Inferior parietal cortex (tissue), 1 donor: ENCODE measurements at regions not wholly inside any gene's neighbourhood (a gene's known extent, or its start where the extent isn't known, plus 50 kb on each side); places are given as distances from the start of the nearest gene placed in this dataset.
"Not testable (repeated sequence)": the region's sequence is repeated elsewhere in the genome, so short reads cannot be mapped to it uniquely, and the experiment has no call there.

Experiments used
- DNase-seq: peaks from one replicate; pipeline ENCODE4 v3.0.0-alpha.2; 2016; ENCODE audit errors: extremely low spot score

DNA sequence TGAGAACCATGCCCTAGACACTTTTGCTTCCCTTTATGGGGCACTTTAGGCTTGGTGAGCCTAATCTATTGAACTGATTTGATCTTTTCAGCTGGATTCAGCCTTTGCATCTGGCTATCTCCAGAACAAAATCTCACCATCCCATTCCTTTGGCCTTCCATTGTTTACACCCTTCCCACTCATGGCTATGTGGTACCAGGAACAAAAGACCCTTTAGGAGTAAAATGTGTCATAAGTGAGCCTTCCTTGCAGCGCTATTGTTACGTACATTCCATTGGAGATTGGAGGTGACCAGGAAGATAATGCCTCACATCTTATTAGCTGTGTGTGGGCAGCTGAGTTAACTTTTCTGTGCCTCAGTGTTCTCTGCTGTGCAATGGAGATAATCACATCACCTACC is 188.4 kb downstream of the SATB1 start:
- DNase-seq: no peak

DNA sequence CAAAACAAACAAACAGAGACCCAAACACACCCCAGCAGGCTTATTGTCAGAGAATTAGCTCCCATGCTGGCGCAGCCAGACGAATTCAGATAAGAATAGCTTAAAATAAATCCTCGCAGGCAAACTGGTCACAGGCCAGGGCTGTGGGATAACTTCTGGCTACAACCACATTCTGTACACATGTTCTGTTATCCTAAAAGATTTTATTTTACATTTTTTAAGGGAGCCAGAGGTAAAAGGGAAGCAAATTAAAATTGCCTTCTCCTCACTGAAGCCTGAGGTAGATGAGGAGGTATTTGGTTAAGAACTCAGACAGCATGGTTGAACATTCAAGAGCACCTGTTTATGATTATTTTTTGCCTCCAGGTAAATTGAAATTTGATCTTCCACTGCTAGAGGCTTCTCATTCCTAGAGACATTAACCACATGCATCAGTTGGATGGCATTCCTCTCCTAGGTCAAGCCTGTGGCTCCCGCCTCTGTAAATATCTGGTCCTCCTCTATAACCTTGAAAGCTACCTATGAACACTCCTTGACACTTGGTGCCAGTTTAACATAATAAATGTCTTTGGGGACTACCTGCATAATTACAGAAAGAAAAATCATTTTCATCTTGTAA is 190.3 kb downstream of the SATB1 start:
- DNase-seq: no peak

DNA sequence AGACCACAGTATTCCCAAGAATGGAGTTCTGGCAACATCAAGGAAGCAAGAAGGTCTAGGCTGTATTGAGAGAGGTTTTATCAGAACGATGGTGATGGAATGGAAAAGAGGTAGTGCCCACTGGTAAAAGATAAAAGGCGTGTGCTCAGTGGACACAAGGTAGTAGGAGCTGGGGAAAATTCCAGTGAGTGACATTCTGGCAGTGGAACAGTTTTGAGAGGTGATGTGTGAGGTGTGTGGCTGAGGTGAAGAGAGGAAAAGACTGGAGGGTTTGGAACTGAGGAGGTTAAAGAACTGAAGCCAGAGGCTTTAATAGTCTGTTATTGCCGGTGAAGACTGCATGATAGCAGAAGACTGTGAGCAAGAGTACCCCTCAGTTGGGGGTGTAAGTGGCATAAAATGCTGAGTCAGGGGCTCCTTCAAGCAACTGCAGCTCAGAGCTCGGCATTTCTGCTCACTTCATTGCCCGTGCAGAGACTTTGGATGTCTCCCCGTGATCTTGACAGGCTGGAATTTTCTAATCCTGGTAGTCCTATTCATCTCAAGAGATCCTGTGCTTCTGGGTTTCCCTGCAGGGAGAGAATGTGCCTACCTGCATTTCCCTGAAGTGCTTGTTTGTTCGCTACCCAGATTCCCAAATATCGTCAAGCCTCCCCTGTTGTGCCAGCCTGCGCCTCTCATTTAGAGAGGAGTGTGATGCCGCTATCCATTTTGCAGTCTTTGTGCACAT is 191.0 kb downstream of the SATB1 start:
- no peak for DNase-seq

DNA sequence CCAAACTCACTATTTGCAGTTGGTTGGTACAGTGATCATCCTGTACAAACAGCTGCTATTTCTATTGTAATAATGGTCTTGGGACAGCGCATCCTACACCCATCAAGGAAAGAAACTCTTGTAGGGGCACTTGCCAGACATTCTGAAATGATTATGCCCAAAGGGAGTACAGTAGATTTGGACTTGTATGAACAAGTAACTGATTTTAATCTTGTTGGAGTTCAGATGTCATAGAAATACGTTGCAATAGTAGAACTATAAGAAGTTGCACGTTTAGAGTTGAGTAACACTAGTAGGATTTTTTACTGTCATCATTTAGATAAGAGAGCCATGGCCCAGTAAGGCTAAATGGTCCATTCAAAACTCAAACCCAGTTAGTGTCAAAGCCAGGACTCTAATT is 192.8 kb downstream of the SATB1 start:
- DNase-seq: no peak

DNA sequence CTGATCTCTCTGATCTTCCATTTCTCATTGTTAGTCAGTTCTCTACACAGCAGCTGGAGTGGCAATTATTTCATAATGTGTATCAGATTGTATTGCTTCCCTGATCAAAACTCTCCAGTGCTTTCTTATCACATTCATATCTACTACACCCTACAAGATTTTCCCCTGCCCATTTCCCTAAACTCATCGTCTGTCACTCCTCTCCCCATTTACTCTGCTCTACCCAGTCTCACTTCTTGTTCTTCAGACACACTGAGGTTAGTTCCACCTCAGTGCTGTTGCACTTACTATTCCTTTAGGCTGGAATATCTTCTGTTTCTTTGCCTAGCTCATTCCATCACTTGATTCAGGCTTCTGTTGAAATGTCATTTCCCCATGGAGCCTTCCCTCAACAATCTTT is 197.1 kb downstream of the SATB1 start:
- DNase-seq: no peak

DNA sequence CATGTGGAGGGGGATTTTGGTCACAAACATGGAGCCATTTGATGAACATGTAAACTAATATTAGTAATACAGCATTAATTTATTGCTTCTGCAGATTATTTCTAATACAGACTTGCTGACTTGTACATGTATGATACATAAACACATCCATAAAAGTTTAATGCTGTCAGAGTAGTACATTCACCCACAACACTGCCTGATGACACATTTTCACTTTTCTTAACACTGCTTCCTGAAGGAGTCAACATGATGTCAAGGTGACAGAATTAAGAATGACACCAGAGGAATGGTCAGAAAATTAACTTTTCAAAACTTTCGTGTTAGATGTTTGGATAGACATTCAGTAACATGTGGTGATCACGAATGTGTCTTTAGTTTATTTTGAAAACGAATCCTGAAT is 199.4 kb downstream of the SATB1 start:
- DNase-seq: no peak

DNA sequence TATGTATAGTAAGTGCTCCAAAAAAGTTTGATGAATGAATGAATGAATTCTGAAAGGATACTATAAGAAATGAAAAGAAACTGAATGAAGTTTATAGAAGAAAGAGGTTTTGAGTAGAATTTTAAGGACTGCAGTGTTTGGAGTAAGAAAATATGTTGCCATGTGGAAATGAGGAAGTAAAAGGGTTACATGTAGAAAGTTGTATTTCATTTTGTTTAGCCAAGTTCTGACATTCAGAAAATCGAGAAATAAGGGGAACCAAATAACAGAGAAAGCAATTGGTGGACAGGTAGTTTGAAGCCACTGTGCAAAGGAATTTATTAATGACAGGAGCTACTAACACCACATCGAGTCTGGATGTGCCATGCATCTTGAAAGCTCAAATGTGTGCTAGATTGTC is 200.7 kb downstream of the SATB1 start:
- no peak for DNase-seq

DNA sequence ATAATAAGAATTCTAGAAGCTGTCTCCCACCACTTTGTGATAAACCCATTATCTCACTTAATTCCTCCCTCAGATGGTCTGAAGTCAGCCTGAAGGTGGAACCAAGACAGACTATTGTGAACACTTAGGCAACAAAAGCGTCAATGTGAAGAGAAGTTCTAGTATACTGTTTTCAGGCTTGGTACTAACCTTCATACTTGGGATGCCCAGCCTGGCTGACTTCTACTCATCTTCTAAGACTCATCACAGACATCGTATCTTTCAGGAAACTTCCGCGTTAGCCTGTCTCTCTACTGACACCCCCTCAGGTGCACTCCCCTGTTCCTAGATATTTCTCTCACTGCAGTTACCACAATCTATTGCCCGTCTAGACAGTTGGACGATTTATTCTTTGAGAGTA is 201.2 kb downstream of the SATB1 start:
- DNase-seq: no peak

DNA sequence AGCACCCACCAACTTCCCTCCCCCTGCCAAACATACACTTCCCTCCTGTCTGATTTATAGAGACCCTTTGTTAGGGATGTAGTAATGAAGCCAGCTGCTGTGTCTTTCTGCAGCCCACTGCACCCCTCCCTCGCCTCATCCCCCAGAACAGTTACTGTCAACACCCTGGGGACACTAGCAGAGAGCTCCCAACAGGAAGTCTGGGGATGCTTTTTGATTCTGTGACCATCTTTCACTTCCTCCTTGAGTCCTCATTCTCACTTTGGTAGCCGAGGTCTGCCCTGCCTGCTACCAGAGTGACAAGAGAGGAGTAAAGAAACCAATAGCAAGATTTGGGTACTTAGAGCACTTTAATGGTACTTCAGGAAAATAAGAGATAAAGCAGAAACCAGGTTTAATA is 201.6 kb downstream of the SATB1 start:
- DNase-seq: no peak

DNA sequence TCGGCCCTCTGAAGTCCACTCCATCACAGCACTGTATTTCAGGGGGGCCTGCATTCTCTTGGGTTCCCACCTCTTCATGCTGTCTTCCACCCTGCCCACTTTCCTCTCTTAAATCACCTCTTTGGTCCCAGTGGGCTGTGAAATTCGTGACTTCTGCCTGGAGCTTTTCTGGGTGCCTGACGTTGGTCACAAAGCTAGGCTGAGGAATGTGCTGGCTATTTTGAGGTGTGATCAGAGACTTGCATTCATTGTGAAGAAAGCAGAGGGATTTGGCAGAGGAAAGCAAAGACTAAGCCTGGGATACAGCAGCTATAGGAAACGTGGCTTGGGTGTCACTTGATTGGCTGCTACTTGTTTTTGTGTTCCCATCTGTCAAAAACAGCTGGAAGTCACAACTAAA is 202.5 kb downstream of the SATB1 start:
- DNase-seq: no peak

DNA sequence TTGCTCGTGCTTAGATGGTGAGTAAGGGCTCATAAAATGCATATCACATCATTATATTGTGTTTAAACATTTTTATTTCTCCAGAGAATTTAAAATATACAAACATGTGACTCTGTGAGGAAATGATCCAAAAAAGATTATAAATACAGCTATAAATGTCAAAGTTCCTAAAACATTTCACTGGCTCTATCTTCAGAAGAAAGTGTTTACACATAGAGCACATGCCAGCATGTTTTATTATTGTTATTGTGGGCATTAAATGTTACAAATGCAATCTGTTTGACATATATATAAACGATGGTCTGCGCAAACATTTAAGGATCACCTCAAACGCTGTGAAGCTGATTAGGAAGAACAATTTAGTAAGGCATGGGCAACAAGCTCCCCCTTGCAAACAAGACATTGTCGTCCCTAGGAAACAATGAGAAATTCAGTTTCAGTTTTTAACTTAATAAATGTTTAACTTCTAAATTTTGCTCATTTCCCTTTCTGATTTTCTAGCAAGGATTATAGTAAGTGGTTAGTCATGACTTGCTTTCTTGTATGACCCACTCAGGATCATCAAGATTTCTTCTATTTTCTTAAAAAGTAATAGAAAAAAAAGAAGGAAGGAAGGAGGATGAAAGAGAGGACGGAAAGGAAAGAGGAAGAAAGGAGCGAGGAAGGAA is 207.5 kb downstream of the SATB1 start:
- no peak for DNase-seq

DNA sequence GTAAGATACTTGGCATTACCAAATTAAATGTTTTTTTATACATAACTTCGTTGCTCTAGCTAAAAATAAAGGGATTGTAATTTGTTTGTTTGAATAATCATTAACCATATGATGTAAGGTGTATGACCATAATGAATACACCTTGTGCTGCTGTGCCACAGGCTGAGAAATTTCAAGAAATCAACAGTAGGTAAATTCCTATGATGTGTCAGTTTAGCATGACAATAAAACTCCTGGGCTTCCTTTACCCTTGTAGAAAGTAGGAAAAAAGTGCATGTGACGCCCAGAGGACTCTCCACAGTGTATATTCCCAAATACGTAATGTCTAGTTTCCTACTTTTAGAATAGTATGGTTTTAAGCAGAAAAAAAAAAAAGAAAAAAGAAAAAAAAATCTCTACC is 208.1 kb downstream of the SATB1 start:
- DNase-seq: no peak

DNA sequence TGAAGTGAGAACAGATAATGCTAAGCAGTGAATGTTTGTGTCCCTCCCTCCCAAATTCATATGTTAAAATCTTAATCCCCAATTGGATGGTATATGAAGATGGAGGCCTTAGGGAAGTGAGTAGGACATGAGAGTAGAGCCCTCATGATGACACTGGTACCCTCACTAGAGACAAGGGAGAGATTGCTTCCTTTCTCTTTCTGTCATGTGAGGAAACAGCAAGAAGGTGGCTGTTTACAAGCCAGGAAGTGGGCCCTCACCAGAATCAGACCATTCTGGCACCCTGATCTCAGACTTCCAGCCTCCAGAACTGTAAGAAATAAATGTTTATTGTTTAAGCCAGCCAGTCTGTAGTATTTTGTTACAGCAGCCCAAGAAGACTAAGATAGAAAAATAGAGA is 209.5 kb downstream of the SATB1 start:
- no peak for DNase-seq

DNA sequence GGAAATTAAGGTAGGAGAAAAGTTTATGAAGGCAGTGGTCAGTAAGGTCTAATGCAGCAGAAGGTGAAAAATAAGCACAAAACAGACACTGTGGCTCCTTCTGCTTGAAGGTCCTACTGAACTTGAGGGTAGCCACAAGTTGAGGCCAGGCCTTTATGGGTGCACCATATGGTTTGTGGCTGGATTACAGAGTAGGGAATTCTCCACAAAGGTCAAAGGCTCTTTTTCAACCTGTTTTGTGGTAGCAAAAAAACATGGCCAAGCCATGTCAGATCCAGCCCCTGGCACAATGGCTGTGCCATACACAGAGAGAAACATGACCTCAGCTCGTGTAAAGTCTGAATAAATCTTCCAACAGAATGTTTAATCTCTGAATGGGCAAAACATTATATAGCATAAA is 214.0 kb downstream of the SATB1 start:
- DNase-seq: no peak

DNA sequence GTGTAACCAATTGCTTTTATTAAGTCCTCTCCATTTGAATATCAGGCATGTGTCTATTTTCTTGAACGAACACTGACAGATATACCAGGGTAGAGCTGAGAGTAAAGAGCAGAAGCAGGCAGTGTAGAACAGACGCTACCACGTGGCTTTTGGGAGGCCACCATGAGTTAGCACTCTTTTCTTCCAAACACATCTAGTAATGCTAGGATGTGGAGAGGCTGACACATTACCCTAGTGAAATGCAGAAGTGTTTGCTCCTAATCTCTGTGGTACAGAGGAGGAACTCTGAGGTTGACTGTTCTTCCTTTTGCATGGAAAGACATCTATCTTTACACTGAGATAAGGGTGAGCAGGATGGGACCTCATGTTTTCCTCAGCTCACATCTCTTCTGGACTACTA is 216.3 kb downstream of the SATB1 start:
- DNase-seq: peak; percentile 38

DNA sequence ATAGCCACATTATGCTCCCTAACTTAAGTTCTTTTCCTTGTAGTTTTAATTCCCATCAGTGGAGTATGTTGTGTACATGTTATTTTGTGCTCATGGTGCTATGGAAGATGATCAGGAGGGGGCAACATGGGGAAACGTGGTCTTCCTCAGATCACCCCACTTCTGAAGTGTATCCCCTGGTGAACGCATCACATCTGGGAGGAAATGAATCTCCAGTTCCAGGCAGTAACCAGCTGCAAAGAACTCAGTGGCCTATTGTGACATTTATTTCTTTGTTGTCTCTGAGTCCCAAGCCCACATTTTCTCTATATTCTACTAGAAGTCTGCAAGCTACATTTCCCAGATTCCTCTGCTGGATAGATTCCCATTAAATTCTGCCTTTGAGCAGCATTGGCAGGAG is 217.0 kb downstream of the SATB1 start:
- no peak for DNase-seq

DNA sequence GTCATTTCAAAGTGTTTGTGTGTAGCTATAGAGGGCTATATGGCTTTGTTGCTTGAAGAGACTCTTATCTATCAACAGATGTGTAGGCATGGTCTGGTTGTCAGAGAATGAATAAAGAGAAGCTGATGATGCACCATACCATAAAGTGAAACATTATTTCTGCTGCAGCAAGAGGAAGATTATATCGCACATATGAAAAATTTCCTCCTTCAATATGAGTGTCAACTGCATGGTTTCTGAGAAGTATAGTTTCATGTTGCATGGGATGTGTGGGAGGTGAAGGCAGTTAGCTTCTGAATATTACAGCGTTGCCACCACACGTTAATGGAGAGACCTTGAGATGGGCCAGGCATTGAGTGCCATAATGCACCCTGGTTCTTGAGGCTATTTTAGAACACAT is 217.9 kb downstream of the SATB1 start:
- DNase-seq: no peak

DNA sequence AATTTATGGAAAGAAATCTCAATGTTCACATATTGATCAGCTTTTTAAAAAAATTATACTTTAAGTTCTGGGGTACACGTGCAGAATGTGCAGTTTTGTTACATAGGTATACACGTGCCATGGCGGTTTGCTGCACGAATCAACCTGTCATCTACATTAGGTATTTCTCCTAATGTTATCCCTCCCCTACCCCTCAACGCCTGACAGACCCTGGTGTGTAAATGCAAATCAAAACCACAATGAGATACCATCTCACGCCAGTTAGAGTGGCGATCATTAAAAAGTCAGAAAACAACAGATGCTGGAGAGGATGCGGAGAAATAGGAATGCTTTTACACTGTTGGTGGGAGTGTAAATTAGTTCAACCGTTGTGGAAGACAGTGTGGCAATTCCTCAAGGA is 219.4 kb downstream of the SATB1 start:
- not testable (repeated sequence) for DNase-seq

DNA sequence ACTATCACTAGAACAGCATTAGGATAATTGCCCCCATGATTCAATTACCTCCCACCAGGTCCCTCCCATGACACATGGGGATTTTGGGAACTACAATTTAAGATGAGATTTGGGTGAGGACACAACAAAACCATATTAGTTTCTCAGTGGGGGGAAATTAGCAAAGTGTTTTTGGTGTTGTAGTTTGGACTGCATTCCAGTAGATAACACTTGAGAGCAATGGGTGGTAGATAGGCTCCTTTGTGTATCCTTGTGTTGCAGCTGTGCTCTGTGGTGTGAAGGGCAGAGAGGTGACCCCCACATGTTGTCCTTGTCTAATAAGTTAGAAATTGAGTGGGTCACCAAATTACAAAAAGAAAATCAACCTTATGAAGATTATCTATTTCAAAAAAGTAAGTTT is 223.8 kb downstream of the SATB1 start:
- DNase-seq: no peak

DNA sequence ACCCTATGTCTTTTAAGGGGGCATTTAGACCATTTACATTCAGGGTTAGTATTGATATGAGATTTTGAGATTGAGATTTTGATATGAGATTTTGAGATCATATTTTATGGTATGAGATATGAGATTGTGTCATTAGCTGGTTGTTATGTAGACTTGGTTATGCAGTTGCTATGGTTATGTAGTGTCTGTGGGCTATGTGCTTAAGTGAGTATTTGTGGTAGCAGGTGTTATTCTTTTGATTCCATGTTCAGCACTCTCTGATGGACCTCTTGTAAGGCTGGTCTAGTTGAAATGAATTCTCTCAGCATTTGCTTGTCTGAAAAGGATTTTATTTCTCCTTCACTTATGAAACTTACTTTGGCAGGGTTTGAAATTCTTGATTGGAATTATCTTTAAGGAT is 225.4 kb downstream of the SATB1 start:
- no peak for DNase-seq

DNA sequence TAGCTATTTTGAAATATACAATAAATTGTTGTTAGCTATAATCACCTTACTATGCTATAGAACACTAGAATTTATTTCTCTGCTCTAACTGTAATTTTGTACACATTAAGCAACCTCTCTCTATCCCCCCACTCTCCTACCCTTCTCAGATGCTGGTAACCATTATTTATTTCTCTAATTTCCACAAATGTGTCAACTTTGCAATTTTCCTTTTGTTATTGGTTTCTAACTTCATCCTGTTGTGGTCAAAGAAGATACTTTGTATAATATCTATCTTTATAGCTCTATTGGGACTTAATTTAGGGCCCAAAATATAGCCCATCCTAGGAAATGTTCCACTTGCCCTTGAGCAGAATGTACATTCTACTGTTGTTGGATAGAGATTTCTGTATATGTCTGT is 229.3 kb downstream of the SATB1 start:
- no peak for DNase-seq

DNA sequence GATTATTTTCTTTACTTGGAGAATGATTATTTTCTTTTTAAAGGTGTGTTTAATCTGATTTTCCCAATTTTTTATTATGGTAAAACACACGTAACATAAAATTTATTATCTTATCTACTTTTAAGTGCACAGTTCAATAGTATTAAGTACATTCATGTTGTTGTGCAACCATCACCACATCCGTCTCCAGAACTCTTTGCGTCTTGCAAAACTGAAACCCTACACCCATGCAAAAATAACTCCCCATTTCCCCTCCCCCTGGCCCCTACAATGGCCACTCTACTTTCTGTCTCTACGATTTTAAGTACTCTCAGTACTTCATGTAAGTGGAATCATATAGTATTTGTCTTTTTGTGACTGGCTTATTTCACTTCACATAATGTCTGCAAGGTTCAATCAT is 230.7 kb downstream of the SATB1 start:
- DNase-seq: no peak

DNA sequence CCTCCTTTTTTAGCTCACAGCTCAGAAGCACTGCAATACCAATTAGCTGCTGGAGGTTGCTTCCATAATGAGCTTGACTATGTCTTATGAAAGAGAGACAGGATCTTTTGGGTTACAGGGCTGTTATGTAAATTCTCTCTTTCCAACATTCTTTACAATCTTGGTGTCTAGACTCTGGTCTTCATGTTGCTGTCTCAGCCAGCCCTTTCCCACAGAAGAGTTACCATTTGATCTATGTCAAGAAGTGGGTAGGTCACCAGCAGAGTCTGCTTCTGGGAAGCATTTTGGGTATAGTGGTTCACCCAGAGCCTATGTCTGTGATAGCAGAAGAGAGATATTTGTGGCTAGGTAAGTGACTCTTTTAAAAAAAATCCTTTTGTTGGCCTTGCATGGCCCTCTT is 234.5 kb downstream of the SATB1 start:
- DNase-seq: no peak
